ENCODE measurements at regions not wholly inside any gene's neighbourhood (a gene's known extent, or its start where the extent isn't known, plus 50 kb on each side); places are given as distances from the start of the nearest gene placed in this dataset.

DNA sequence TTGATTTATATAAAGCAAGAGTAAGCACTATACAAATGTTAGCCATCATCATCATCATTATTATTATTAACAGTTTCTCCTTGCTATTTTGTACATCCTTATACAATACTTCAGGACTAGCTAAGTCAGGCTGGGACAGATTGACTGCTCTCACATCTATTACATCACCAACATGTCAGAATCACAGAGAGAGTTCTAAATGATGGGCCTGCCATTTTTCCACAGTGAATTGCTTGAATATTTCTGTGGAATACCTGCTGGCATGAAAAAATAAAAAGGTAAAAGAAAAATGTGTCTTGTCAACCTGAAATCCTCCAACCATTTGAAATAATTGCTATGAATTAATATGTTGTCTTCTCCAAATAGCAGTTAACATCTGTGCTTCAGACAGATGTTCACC is 1311.3 kb downstream of the FAM181B start:
- TF ChIP-seq POLR2A (IDR thresholded peaks at IDR 0.05; ENCODE audit: low read length) (no peak), GATA1 (IDR thresholded peaks at IDR 0.05; ENCODE audit: low read depth, low read length) (no peak)
